CD4-positive, alpha-beta T cell treated with Interleukin-4 for 1 hour (primary cell): ENCODE measurements at regions not wholly inside any gene's neighbourhood (a gene's known extent, or its start where the extent isn't known, plus 50 kb on each side); places are given as distances from the start of the nearest gene placed in this dataset.

Source experiments
- DNase-seq, 2 donors: peaks; one replicate each; pipeline ENCODE4 v3.0.0-alpha.2; 2020 to 2022

DNA sequence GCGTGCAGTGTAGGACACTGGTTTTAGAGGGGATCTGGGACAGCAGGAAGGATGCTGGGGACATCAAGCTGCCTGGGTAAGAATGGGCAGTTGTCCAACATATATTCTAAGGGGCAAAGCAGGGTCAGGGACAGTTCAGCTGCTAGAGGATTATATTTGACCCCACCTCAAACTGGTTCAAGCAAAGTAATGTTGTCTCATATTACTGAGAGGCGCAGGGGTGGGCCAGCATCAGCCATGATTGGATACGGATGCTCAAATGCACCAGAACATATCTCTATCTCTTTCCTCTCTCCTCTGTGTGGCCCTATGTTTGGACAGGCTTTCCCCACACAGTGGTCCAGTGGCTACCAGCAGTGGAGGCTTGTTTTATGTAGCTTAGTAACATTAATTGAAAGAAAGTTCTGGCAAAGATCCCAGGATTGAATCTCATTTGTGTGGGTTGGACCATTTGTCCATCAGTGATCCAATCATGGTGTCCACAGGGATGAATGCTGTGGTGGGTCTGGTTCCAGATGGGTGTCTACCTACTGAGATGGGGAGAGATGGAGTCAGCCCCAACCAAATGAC is 49.8 kb upstream of the RGMA start:
- no peak for DNase-seq
